ENCODE measurements at regions not wholly inside any gene's neighbourhood (a gene's known extent, or its start where the extent isn't known, plus 50 kb on each side); places are given as distances from the start of the nearest gene placed in this dataset.

- TF ChIP-seq CTCF (IDR thresholded peaks at IDR 0.05 in 4 of 5, conservative IDR thresholded peaks at IDR 0.05 in 1 of 5): no peak
- no peak for TF ChIP-seq POLR2A (IDR thresholded peaks at IDR 0.05)
These were observed 642.3 kb upstream of the SLITRK1 start for GRCh38 chr13:84524586-84524985.
